Epidermal melanocyte (primary cell): ENCODE measurements at regions not wholly inside any gene's neighbourhood (a gene's known extent, or its start where the extent isn't known, plus 50 kb on each side); places are given as distances from the start of the nearest gene placed in this dataset.
"Not testable (repeated sequence)": the region's sequence is repeated elsewhere in the genome, so short reads cannot be mapped to it uniquely, and the experiment has no call there.

ENCODE experiments used
- DNase-seq: peaks from one replicate; pipeline ENCODE4 v3.0.0; 2011; ENCODE audit warnings: low spot score; ENCODE audit not compliant: insufficient read length

- DNase-seq, result not testable (repeated sequence)
These were observed 189.1 kb downstream of the FOXD4L6 start for GRCh38 chr9:40939201-40939887.

GRCh38 chr9:40935336-40935735 is 193.1 kb downstream of the FOXD4L6 start:
- no peak for DNase-seq

- DNase-seq, result not testable (repeated sequence)
These were observed 194.0 kb downstream of the FOXD4L6 start for GRCh38 chr9:40934480-40934879.

GRCh38 chr9:40930426-40930825 is 198.1 kb downstream of the FOXD4L6 start:
- not testable (repeated sequence) for DNase-seq

- not testable (repeated sequence) for DNase-seq
These were observed 199.0 kb downstream of the FOXD4L6 start for GRCh38 chr9:40929488-40929845.

- DNase-seq, result no peak
These were observed 199.5 kb downstream of the FOXD4L6 start for GRCh38 chr9:40928803-40929487.

- DNase-seq, result no peak
These were observed 200.4 kb downstream of the FOXD4L6 start for GRCh38 chr9:40927851-40928802.

GRCh38 chr9:40927260-40927631 is 201.2 kb downstream of the FOXD4L6 start:
- no peak for DNase-seq

- DNase-seq, result no peak
These were observed 201.8 kb downstream of the FOXD4L6 start for GRCh38 chr9:40926404-40927259.

- DNase-seq, result no peak
These were observed 203.3 kb downstream of the FOXD4L6 start for GRCh38 chr9:40925149-40925548.

GRCh38 chr9:40916399-40916783 is 212.1 kb downstream of the FOXD4L6 start:
- not testable (repeated sequence) for DNase-seq

- DNase-seq, result not testable (repeated sequence)
These were observed 212.7 kb downstream of the FOXD4L6 start for GRCh38 chr9:40915660-40916398.

GRCh38 chr9:40914772-40915659 is 213.5 kb downstream of the FOXD4L6 start:
- no peak for DNase-seq

- DNase-seq, result no peak
These were observed 214.4 kb downstream of the FOXD4L6 start for GRCh38 chr9:40913928-40914673.

- no peak for DNase-seq
These were observed 215.3 kb downstream of the FOXD4L6 start for GRCh38 chr9:40913096-40913719.

- DNase-seq, result not testable (repeated sequence)
These were observed 215.8 kb downstream of the FOXD4L6 start for GRCh38 chr9:40912679-40913078.

- DNase-seq, result no peak
These were observed 216.8 kb downstream of the FOXD4L6 start for GRCh38 chr9:40911647-40912046.

- not testable (repeated sequence) for DNase-seq
These were observed 217.5 kb downstream of the FOXD4L6 start for GRCh38 chr9:40910995-40911394.
